ENCODE measurements at regions not wholly inside any gene's neighbourhood (a gene's known extent, or its start where the extent isn't known, plus 50 kb on each side); places are given as distances from the start of the nearest gene placed in this dataset.

DNA sequence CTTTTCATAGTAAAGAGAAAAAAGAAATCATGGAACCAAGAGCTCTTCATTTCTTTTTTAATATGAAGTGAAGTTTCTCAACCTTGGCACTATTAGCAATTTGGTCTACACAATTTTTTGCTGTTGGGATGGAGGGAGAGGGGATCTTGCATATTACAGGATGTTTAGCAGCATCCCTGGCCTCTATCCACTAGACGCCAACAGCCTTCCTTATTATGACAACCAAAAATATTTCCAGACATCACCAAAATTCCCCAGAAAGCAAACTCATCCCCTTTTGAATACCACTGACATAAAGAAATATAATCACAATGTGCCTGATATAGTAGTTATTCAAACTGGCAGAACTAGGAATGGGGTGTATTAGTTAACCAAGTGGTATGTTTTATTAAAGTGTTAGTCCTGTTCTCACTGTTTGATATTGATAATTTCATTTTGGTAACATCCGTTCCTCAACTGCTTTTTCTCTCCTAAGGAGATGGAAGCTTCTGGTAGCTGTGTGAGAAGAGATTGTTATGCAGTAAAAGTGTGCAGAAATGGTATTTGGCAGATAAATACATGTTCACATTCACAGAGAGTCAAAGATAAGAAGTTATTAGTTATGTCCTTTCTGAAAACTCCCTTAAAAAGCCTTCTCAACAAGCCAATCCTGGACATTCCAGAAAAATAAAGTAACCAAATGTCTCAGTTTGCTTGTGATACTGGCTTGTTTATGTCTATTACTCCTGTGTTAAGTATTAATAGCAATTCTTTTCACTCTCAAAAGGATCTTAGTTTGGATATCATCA lies 699.9 kb downstream of the C12orf50 start:
- no peak for DNase-seq
- Histone ChIP-seq H3K4me3 (no peak overlapping the region), H3K9me3 (no peaks in the 10 kb centered on the region), H3K4me1 (no peaks in the 10 kb centered on the region), H3K36me3 (no peaks in the 10 kb centered on the region), H3K27me3 (no peaks in the 10 kb centered on the region), H3K27ac (no peak overlapping the region)
- TF ChIP-seq, protein P1, sequence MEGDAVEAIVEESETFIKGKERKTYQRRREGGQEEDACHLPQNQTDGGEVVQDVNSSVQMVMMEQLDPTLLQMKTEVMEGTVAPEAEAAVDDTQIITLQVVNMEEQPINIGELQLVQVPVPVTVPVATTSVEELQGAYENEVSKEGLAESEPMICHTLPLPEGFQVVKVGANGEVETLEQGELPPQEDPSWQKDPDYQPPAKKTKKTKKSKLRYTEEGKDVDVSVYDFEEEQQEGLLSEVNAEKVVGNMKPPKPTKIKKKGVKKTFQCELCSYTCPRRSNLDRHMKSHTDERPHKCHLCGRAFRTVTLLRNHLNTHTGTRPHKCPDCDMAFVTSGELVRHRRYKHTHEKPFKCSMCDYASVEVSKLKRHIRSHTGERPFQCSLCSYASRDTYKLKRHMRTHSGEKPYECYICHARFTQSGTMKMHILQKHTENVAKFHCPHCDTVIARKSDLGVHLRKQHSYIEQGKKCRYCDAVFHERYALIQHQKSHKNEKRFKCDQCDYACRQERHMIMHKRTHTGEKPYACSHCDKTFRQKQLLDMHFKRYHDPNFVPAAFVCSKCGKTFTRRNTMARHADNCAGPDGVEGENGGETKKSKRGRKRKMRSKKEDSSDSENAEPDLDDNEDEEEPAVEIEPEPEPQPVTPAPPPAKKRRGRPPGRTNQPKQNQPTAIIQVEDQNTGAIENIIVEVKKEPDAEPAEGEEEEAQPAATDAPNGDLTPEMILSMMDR (IDR thresholded peaks at IDR 0.05), result no peak
- intact Hi-C loops (cut with DNase I), result no loop called here
- no peak for ATAC-seq

DNA sequence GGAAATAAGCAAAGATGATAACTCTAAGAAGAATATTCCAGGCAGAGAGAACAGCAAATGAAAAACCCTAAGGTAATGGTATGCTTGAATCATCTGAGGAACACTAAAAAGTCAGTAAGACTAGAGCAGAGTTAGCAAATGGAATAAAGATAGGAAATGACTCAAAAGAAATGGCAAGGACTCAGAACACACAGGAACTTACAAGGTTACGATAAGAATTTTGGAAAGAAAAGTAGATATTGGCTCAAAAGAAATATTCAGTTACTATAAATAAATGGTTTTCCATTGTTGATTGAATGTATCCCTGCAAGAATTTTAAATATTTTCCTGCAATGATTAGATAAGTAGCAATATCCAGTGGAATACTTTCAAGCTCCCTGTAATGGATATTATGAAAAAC lies 705.8 kb downstream of the C12orf50 start:
- Histone ChIP-seq H3K27ac (no peak overlapping the region), H3K9me3 (no peaks in the 10 kb centered on the region), H3K36me3 (no peaks in the 10 kb centered on the region), H3K27me3 (no peaks in the 10 kb centered on the region), H3K4me1 (no peaks in the 10 kb centered on the region), H3K4me3 (no peak overlapping the region)
- no peak for DNase-seq
- TF ChIP-seq, protein P1 (IDR thresholded peaks at IDR 0.05), result no peak
- ATAC-seq, result no peak
- intact Hi-C loops (cut with DNase I), result no loop called here

DNA sequence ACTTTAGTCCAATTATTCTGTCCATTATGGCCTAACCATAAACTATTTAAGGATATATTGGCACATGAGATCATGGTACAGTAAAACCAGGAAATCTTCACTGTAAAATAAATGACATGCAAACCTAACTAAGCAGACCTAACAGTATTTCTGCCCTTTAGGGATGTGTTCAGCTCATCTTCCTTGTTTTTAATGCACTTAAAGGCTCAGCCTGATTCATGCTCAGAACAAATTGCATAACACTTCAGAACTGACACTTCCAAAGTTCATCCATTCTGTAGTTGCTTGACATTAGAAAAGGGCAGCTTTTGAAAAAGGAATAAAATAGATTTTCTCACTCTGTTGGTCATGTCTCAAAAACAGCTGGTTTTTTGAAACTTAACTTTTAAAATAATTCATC lies 708.5 kb downstream of the C12orf50 start:
- ATAC-seq (no peak), DNase-seq (no peak)
- intact Hi-C loops (cut with DNase I), result no loop called here
- no peaks in the 10 kb centered on the region for H3K27me3 ChIP-seq
- H3K9me3 ChIP-seq, result no peaks in the 10 kb centered on the region
- no peaks in the 10 kb centered on the region for H3K4me1 ChIP-seq
- H3K4me3 ChIP-seq, result no peak overlapping the region
- no peak overlapping the region for H3K27ac ChIP-seq
- no peaks in the 10 kb centered on the region for H3K36me3 ChIP-seq
- TF ChIP-seq, protein P1 (IDR thresholded peaks at IDR 0.05), result no peak

DNA sequence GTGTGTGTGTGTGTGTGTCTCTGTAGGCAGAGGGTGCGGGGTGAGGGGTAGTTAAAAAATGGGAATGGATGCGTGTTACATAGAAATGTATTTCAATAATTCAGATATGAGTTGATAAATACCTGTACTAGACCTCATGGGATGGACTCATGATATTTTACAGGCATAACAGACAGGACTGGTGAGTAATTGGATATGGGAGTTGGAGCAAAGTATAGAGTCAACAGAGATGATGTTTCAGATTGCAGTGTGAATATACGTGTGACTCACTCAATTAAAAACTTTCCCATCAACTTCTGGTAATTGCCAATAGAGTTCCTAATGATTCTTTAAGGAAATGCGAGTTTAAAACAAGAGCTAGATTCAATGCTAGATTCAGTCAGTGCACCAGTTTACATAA lies 711.9 kb downstream of the C12orf50 start:
- Histone ChIP-seq H3K4me3 (no peak overlapping the region), H3K4me1 (no peaks in the 10 kb centered on the region), H3K27me3 (no peaks in the 10 kb centered on the region), H3K9me3 (no peaks in the 10 kb centered on the region), H3K36me3 (no peaks in the 10 kb centered on the region), H3K27ac (no peak overlapping the region)
- TF ChIP-seq, protein P1 (IDR thresholded peaks at IDR 0.05), result no peak
- ATAC-seq (no peak), DNase-seq (no peak)
- intact Hi-C loops (cut with DNase I), result no loop called here

DNA sequence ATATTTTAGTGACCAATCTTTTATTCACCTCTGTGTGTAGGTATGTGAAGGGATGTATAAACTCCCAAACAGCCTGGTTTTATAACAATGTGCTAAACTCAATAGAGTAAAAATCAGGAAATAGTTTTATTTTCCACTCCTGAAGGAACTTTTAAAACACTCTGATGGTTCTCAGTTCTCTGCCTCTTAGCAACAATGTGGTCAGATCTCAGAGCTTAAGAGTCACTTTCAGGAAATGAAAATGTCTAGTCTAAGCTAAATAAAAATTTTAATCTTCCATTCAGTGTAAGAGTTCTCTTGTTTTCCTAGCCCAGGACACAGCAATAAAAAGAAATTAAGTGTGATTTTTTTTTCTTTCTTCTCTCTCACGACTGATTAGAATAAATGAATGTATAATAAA lies 718.0 kb downstream of the C12orf50 start:
- Histone ChIP-seq H3K36me3 (no peaks in the 10 kb centered on the region), H3K27ac (no peak overlapping the region), H3K27me3 (no peaks in the 10 kb centered on the region), H3K4me1 (peaks cover 5% of the 10 kb centered on the region), H3K4me3 (no peak overlapping the region), H3K9me3 (no peaks in the 10 kb centered on the region)
- DNase-seq (no peak), ATAC-seq (no peak)
- TF ChIP-seq, protein P1 (IDR thresholded peaks at IDR 0.05), result no peak
- intact Hi-C loops (cut with DNase I), result no loop called here

DNA sequence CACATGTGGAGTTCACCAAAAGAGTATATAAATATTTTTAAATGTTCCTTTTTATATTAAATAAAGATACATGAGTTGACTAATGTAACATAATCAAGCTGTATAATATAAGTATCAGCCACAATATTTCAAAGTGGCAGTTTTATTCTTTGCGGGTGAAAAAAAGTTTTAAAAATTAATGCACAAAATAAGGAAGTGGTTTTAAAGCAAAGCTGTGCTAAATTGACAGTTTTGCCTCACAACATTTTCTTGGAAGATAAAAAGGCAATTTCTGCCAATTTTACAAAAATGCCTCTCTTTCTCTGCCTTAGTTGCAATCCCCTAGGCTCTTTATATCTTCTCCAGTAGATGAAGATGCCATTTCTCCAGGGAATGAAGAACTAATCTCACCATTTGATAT lies 719.1 kb downstream of the C12orf50 start:
- no peak overlapping the region for H3K4me3 ChIP-seq
- ATAC-seq (no peak), DNase-seq (no peak)
- intact Hi-C loops (cut with DNase I), result no loop called here
- no peaks in the 10 kb centered on the region for H3K27me3 ChIP-seq
- TF ChIP-seq, protein P1 (IDR thresholded peaks at IDR 0.05), result no peak
- no peaks in the 10 kb centered on the region for H3K9me3 ChIP-seq
- peaks cover 5% of the 10 kb centered on the region for H3K4me1 ChIP-seq
- H3K27ac ChIP-seq, result no peak overlapping the region
- H3K36me3 ChIP-seq, result no peaks in the 10 kb centered on the region

Measured in upper lobe of right lung (tissue), 1 donor.